KBM-7 (cell line): ENCODE measurements at regions not wholly inside any gene's neighbourhood (a gene's known extent, or its start where the extent isn't known, plus 50 kb on each side); places are given as distances from the start of the nearest gene placed in this dataset.

Source experiments
- DNase-seq: peaks from one replicate; pipeline ENCODE4 v3.0.0-alpha.2; 2015
- in situ Hi-C: fragments of 300-500 bp; cut with MboI; formaldehyde crosslinking; loops from 2 replicates; pipeline ENCODE4 v1.14.3; 2020; ENCODE audit warnings: low sequenced_read_pairs, low pct_unique_long_range_greater_than_20kb, mixed read lengths

DNA sequence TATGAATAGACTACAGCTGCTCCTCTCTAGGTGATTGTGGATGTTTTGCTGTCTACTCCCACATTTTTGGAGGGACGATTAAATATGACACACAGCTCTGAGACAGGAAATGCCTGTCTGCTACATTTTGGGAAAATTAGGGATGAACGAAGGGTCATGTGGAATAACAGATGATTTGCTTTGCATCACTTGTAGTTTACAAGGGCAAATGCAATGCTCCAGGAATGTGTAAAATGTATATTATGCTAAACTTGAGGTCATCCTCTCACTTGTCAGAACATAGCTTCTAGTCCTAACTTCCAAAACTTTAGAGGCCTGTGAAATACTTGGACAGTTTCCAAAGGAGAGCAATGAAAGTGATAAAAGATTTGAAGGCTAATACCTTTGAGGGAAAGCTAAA is 284.2 kb upstream of the DACH1 start:
- in situ Hi-C loops, result no loop called here
- DNase-seq, result no peak

- DNase-seq, result no peak
- in situ Hi-C loops, result no loop called here
Measured at GRCh38 chr13:72150502-72150901, 283.5 kb upstream of the DACH1 start.

GRCh38 chr13:72149701-72150100 is 282.7 kb upstream of the DACH1 start:
- no peak for DNase-seq
- in situ Hi-C loops, result no loop called here

GRCh38 chr13:72146816-72147215 is 279.8 kb upstream of the DACH1 start:
- in situ Hi-C loops, result no loop called here
- no peak for DNase-seq

GRCh38 chr13:72145383-72145782 is 278.4 kb upstream of the DACH1 start:
- in situ Hi-C loops, result no loop called here
- DNase-seq, result no peak

GRCh38 chr13:72144636-72145035 is 277.6 kb upstream of the DACH1 start:
- no peak for DNase-seq
- in situ Hi-C loops, result no loop called here

GRCh38 chr13:72141855-72142519 is 275.0 kb upstream of the DACH1 start:
- in situ Hi-C loops, result no loop called here
- no peak for DNase-seq

DNA sequence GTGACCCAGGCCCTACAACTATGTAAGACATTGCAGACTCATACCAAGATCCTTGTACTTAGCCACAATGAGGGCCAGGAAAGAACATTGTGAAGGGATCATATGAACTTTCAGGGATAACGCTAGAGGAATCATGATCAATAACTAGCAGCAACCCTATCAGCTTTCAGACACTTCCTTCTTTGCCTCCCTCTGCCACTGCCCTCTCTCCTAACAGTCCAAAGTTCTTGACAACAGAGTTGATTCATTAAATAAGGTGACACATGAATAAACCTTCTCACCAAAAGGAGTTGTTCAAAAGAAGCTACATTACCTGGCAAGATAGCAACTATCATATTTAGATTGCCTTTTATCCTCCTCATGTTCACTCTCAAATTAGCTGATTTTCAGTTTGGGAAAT is 272.2 kb upstream of the DACH1 start:
- no peak for DNase-seq
- in situ Hi-C loops, result no loop called here

DNA sequence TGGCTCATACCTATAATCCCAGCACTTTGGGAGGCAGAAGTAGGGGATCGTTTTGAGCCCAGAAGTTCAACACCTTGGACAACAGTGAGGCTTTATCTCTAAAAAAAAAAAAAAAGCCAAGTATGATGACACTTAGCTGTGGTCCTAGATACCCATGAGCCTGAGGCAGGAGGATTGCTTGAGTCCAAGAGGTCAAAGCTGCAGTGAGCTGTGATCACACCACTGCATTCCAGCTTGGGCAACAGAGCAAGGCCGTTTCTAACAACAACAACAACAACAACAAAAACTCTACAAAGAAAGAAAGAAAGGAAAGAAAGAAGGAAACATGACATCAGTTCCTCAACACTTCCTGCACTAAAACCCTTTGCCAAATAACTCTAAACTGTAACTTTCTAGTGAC is 265.1 kb upstream of the DACH1 start:
- no peak for DNase-seq
- in situ Hi-C loops, result no loop called here

DNA sequence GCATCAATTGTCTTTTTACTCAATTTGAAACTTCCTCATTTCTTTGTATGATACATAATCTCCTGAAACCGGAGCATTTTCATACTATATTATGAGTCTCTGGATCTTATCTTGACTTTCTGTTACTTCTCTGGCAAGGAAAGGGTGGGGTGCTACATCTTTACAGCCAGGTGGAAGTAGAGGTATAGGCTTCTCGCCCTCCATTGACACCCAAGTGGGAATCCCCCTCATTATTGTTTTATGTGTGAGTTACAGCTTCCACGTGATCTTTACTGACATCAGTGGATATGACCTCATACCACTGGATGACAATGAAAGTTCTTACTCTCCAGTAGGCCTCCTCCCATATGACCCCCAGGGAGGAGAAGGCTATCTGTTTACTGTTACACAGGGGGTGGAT is 262.1 kb upstream of the DACH1 start:
- in situ Hi-C loops, result no loop called here
- no peak for DNase-seq

DNA sequence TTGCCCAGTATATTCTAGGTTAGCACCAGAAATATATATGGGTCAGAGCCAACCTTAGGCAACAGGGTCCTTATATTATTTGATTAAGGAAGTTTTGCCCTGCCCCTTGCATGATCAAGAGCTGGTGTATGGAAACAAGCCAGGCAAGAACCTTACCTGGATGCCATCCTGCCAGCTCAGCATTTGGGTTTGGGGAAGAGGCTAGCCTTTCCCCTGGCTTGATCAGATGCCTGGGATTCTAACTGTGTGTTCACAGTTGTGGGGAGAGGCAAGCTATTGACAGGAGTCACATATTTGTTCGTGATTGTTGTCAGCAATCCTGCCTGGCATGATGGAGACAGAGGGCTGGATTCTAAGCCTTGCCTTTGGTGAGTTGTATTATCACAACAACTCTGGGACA is 260.0 kb upstream of the DACH1 start:
- in situ Hi-C loops, result no loop called here
- no peak for DNase-seq

GRCh38 chr13:72126424-72126823 is 259.4 kb upstream of the DACH1 start:
- no peak for DNase-seq
- in situ Hi-C loops, result no loop called here

DNA sequence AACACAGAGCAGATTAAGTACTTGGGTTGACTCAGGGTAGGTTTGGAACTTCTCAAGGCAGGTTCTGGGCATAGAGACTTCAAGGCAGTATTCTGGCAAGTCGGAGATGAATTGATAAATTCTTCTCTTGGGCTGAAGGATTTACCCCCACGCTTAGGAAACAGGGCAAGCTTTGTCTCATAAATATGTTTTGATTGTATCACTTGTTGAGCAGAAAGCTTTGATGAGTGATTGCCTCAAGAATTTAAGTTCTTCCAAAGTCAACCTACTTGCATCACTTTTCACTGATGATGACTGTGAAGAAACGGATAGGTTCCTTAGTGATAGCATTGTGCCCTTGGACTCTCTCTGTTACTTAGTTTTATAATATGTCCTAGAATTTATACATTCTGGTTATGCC is 258.6 kb upstream of the DACH1 start:
- DNase-seq, result no peak
- in situ Hi-C loops, result no loop called here

GRCh38 chr13:72122661-72123255 is 255.8 kb upstream of the DACH1 start:
- no peak for DNase-seq
- in situ Hi-C loops, result no loop called here

DNA sequence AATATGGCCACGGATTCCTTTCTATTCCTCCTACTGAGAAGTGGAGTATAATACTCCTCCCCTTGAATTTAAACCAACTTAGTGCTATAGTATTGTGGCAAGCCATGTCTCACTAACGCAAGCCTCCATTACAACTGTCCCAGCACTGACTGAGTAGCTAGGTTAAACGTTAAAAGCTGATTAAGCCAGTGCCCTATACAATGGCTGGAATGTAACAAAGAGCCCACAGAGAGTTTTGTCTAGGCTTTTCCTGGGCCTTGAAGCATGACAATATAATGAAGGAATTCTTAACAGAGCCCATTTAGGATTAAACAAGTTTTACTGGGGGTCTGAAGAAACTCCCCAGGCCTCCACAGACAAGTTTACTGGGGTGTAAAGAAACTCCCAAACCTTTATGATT is 254.5 kb upstream of the DACH1 start:
- in situ Hi-C loops, result no loop called here
- no peak for DNase-seq

DNA sequence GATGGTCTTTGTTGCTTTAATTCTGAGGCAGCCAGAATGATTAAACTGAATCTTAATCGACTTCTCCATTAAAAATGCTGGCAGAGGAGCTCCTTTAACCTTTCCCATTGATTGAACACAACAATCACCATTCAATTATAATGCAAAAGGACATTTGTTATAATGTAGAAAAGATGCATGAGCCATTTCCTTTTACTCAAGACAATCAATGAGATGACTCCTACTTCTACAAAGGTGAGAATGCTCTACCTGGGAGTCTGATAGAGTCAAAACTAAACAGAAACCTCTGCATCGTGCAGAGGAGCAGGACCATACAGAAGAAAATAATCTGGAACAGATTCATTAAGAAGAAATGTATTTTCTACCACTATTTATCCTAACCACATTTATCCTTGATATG is 253.6 kb upstream of the DACH1 start:
- in situ Hi-C loops, result no loop called here
- DNase-seq, result no peak

- in situ Hi-C loops, result no loop called here
- DNase-seq, result no peak
Measured at GRCh38 chr13:72113931-72114330, 246.9 kb upstream of the DACH1 start.

DNA sequence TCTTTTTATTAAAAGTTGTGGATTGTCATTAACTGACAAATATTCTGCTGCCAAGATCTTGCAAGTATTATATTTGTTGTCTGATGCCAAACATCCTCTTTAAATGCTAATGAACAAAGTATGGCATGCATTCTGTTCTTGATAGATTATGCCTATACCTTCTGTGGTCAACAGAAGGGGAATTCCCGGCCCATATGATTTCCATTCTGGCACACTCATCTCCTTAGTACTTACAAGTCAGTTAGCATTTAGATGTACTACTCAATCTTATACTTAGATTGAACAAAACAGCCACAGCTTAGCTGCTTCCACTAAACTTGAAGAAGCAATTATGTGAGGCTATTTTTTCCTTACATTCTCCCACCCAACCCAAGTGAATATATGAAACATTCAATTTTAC is 246.1 kb upstream of the DACH1 start:
- in situ Hi-C loops, result no loop called here
- no peak for DNase-seq

DNA sequence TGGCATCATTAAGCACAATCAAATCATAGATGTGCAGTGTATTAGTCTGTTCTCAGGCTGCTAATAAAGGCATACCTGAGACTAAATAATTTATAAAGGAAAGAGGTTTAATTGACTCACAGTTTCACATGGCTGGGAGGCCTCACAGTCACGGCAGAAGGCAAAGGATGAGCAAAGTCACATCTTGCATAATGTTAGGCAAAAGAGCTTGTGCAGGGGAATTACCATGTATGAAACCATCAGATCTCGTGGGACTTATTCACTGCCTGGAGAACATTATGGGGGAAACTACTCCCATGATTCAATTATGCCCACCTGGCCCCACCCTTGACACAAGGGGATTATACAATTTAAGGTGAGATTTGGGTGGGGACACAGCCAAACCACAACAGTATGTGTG is 245.2 kb upstream of the DACH1 start:
- DNase-seq, result no peak
- in situ Hi-C loops, result no loop called here

DNA sequence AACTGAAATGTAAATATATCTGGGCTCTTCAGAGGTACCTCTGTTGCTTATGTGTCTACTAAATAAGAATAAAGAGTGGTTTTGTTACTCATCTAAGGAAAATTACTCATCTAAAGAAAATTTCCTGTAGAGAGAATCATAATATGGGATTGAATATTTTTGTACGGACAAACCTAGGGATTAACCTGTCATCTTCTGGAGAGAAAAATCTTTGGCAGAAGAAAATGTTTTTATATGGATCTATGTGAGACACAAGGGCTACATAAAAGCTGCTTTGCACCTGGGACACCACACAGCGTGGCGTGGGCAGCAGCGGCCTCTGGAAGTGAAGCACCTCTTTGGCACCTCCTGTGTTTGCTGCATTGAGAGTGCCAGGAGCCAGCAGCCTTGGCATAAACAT is 242.9 kb upstream of the DACH1 start:
- in situ Hi-C loops, result no loop called here
- no peak for DNase-seq

DNA sequence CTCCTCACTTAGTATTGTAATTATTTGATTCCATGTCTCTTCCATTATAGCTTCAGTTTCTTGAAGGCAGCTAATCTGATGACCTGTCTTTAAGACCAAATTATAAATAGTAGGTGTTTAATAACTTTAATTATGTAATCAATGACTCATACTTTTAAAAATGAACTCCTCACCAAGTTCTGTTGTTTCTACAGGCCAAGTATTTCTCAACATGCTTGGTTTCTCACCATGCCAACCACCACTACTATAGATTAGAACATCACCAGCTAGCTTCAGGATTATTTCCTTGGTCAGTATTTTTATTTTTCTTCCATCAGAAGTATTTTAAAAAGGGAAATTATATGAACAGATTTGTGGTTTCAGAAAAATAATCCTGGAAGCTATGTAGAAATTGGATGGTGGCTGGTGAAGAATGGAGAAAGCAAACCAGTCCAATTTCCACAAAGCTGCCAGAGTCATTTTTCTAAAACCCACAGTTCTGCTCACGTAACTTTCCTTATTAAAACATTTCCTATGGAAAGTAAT is 237.7 kb upstream of the DACH1 start:
- DNase-seq, result no peak
- in situ Hi-C loops, result no loop called here
